Mesothelial cell of epicardium (in vitro differentiated cells): ENCODE measurements at regions not wholly inside any gene's neighbourhood (a gene's known extent, or its start where the extent isn't known, plus 50 kb on each side); places are given as distances from the start of the nearest gene placed in this dataset.

ENCODE experiments used
- DNase-seq, 2 experiments: peaks; one replicate each; pipeline ENCODE4 v3.0.0; 2021; ENCODE audit warnings: low spot score in 2 of 2; ENCODE audit not compliant: unreplicated experiment in 2 of 2
- H3K27ac Mint-ChIP-seq: 2 replicates; pipeline ENCODE4 v1.8.0; 2021; ENCODE audit warnings: mixed read lengths
- H3K27me3 Mint-ChIP-seq: 2 replicates; pipeline ENCODE4 v1.8.0; 2021; ENCODE audit warnings: low read depth, mixed read lengths
- H3K36me3 Mint-ChIP-seq: 2 replicates; pipeline ENCODE4 v1.8.0; 2021; ENCODE audit warnings: mixed read lengths
- H3K4me1 Mint-ChIP-seq: 2 replicates; pipeline ENCODE4 v1.8.0; 2021; ENCODE audit warnings: mixed read lengths
- H3K4me3 Mint-ChIP-seq: 2 replicates; pipeline ENCODE4 v1.8.0; 2021; ENCODE audit warnings: mild to moderate bottlenecking, moderate library complexity, mixed read lengths
- H3K9me3 Mint-ChIP-seq: 2 replicates; pipeline ENCODE4 v1.8.0; 2021; ENCODE audit warnings: mixed read lengths
- TF ChIP-seq, protein P1 (sequence below): fragments of 200-600 bp; sonication (generic); IDR thresholded peaks from one replicate; pipeline ENCODE4 v1.5.0; 2021; ENCODE audit warnings: antibody characterized with exemption; ENCODE audit not compliant: unreplicated experiment

DNA sequence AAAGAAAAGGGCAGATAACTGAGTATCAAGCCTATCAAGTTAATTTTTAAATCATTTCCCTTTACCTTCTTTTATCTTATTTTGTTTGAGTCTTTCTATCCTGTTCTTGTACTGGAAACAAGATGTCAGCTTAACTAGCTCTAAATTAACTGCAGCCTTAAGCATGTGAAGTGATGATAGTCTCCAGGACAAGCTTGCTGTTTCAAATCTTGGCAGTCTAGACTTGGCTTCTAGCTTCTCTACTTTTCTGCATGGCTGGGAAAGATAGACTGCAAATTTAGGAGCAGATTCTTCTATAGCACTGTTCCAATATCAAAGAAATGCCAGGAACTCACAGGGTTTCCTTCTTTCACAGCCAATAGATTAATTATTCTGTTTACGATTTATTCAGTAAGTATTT is 1034.4 kb downstream of the TUSC7 start:
- DNase-seq: no peak
- peaks cover 3% of the 10 kb centered on the region for H3K4me1 Mint-ChIP-seq
- H3K27me3 Mint-ChIP-seq: no peaks in the 10 kb centered on the region
- TF ChIP-seq, protein P1, sequence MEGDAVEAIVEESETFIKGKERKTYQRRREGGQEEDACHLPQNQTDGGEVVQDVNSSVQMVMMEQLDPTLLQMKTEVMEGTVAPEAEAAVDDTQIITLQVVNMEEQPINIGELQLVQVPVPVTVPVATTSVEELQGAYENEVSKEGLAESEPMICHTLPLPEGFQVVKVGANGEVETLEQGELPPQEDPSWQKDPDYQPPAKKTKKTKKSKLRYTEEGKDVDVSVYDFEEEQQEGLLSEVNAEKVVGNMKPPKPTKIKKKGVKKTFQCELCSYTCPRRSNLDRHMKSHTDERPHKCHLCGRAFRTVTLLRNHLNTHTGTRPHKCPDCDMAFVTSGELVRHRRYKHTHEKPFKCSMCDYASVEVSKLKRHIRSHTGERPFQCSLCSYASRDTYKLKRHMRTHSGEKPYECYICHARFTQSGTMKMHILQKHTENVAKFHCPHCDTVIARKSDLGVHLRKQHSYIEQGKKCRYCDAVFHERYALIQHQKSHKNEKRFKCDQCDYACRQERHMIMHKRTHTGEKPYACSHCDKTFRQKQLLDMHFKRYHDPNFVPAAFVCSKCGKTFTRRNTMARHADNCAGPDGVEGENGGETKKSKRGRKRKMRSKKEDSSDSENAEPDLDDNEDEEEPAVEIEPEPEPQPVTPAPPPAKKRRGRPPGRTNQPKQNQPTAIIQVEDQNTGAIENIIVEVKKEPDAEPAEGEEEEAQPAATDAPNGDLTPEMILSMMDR: no peak
- H3K4me3 Mint-ChIP-seq: no peak overlapping the region
- H3K27ac Mint-ChIP-seq: no peak overlapping the region
- H3K36me3 Mint-ChIP-seq: no peaks in the 10 kb centered on the region
- H3K9me3 Mint-ChIP-seq: peaks cover 3% of the 10 kb centered on the region

DNA sequence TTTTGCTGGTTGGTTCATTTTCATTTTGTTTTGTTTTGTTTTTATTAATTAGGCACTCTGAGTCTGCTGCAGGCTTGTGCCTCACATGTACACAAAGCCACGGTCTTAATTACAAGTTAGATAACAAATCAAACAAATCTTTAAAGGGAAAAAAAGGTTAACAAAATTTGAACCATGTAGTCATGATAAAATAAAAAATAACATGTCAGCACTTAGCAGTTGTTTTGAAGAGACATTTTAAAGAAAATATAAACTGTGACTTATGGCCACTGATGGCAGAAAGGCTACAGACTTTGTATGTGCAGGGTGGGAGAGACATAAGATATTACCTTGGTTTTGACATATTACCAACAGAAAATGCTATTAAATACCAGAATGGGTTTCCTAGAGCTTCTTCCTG is 1035.4 kb downstream of the TUSC7 start:
- no peaks in the 10 kb centered on the region for H3K27me3 Mint-ChIP-seq
- DNase-seq: no peak
- no peak overlapping the region for H3K27ac Mint-ChIP-seq
- no peak overlapping the region for H3K4me3 Mint-ChIP-seq
- no peaks in the 10 kb centered on the region for H3K36me3 Mint-ChIP-seq
- peaks cover 3% of the 10 kb centered on the region for H3K9me3 Mint-ChIP-seq
- H3K4me1 Mint-ChIP-seq: no peaks in the 10 kb centered on the region
- TF ChIP-seq, protein P1: no peak

DNA sequence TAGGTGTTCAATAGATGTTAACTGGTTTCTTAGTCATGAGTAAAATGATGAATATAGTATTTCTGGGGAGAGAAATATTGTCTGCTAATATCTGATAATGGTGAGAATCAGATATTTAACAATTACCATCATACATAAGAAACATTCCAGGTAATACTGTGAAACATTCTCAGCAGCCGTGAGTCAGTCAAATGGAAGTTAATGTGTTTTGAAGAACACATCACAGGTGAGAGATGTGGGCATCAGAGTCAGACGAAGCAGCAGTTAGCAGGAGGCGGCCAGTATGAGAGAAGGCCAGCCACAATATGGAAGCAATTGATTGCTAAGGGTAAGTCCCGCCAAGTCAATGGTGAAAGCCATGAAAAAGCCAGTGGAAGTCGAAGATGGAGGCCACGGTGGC is 1035.9 kb downstream of the TUSC7 start:
- Mint-ChIP-seq H3K4me3 (no peak overlapping the region), H3K9me3 (peaks cover 3% of the 10 kb centered on the region), H3K27me3 (no peaks in the 10 kb centered on the region), H3K4me1 (no peaks in the 10 kb centered on the region), H3K36me3 (no peaks in the 10 kb centered on the region), H3K27ac (no peak overlapping the region)
- TF ChIP-seq, protein P1: no peak
- no peak for DNase-seq

DNA sequence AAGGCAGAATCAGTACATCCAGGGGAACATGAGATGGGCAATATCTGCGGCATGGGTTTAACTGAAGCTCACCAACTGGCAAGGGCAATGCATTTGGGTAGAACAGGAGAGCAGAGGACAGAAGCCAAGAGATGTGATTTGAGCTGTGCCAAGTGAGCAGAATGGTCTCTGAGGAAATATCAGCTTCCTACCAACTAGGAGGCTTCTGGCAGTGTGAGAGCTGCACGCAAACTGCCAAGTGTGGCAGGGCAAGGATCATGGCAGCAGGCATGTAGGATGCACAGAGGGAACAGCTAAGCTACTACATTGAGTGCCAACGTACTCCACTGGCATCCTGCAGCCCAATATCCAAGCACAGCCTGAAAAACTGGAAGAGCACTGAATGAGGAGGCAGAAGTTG is 1036.5 kb downstream of the TUSC7 start:
- H3K36me3 Mint-ChIP-seq: no peaks in the 10 kb centered on the region
- peaks cover 3% of the 10 kb centered on the region for H3K9me3 Mint-ChIP-seq
- H3K4me3 Mint-ChIP-seq: no peak overlapping the region
- H3K4me1 Mint-ChIP-seq: no peaks in the 10 kb centered on the region
- no peaks in the 10 kb centered on the region for H3K27me3 Mint-ChIP-seq
- no peak for DNase-seq
- no peak overlapping the region for H3K27ac Mint-ChIP-seq
- TF ChIP-seq, protein P1: no peak

DNA sequence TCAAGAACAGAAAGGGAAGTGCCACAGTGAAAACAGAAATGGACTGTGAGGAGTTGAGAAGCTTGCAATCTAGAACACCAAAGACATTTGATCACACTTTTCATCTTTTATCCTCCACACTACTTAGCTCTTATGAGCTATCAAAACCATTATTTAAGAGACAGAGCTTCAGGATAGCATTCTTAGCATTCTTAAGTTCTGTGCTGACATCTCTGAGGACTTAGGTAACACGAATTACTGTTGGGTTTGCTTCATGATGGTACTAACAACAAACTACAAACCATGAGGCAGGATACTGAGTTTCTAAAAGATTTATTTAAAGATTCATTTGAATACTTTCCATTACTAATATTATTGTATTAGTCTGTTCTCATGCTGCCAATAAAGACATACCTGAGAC is 1038.6 kb downstream of the TUSC7 start:
- TF ChIP-seq, protein P1: no peak
- H3K27me3 Mint-ChIP-seq: no peaks in the 10 kb centered on the region
- H3K36me3 Mint-ChIP-seq: no peaks in the 10 kb centered on the region
- H3K27ac Mint-ChIP-seq: no peak overlapping the region
- no peak for DNase-seq
- H3K4me3 Mint-ChIP-seq: no peak overlapping the region
- H3K4me1 Mint-ChIP-seq: peaks cover 8% of the 10 kb centered on the region
- H3K9me3 Mint-ChIP-seq: no peaks in the 10 kb centered on the region

DNA sequence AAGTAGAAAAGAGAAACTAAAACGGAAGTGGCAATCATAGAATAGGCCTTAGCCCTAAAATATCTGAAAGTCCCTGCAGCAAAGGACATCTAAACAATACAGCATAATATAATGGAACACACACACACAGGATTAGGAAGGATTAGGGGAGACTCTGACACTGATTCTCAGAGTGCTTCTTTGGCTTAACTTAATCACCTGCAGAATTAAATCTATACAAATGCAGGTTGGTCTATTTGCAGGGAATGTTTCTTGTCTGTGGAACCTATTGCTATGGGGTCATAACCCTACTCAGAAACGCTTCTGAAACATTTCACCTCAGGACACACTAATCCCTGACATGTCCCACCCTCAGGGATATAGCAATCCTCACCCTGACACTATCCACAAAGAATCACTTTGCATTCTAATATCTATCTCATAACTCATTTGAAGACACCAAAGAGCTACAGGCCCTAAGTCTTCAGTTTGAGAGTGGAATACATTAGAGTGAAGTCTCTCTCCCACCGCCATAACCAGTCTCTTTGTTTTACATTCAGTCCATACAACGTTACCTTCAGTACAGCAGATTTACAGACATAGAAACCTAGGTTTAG is 1041.2 kb downstream of the TUSC7 start:
- TF ChIP-seq, protein P1: no peak
- H3K27ac Mint-ChIP-seq: no peak overlapping the region
- peaks cover 9% of the 10 kb centered on the region for H3K4me1 Mint-ChIP-seq
- H3K4me3 Mint-ChIP-seq: no peak overlapping the region
- no peak for DNase-seq
- H3K27me3 Mint-ChIP-seq: no peaks in the 10 kb centered on the region
- no peaks in the 10 kb centered on the region for H3K36me3 Mint-ChIP-seq
- no peaks in the 10 kb centered on the region for H3K9me3 Mint-ChIP-seq
